Middle frontal gyrus (tissue), 1 donor: ENCODE measurements at regions not wholly inside any gene's neighbourhood (a gene's known extent, or its start where the extent isn't known, plus 50 kb on each side); places are given as distances from the start of the nearest gene placed in this dataset.
A peak's percentile ranks its signal among the peaks of the same experiment; 100 is the strongest.
"Not testable (repeated sequence)": the region's sequence is repeated elsewhere in the genome, so short reads cannot be mapped to it uniquely, and the experiment has no call there.

Source experiments
- DNase-seq: peaks from one replicate; pipeline ENCODE4 v3.0.0-alpha.2; 2015; ENCODE audit warnings: low spot score; ENCODE audit errors: extremely low spot score

GRCh38 chr3:63094642-63095408 lies 183.3 kb upstream of the SYNPR start:
- no peak for DNase-seq

GRCh38 chr3:63096248-63097058 lies 181.7 kb upstream of the SYNPR start:
- DNase-seq: no peak

GRCh38 chr3:63097396-63097795 lies 180.7 kb upstream of the SYNPR start:
- no peak for DNase-seq

- DNase-seq: no peak
Observed at GRCh38 chr3:63116922-63117321, 161.2 kb upstream of the SYNPR start.

GRCh38 chr3:63124090-63124489 lies 154.0 kb upstream of the SYNPR start:
- no peak for DNase-seq

GRCh38 chr3:63126530-63126929 lies 151.6 kb upstream of the SYNPR start:
- no peak for DNase-seq

- no peak for DNase-seq
Observed at GRCh38 chr3:63128380-63128779, 149.7 kb upstream of the SYNPR start.

- no peak for DNase-seq
Observed at GRCh38 chr3:63130625-63131024, 147.5 kb upstream of the SYNPR start.

GRCh38 chr3:63132461-63133250 lies 145.5 kb upstream of the SYNPR start:
- no peak for DNase-seq

- DNase-seq: no peak
Observed at GRCh38 chr3:63135367-63135766, 142.7 kb upstream of the SYNPR start.

GRCh38 chr3:63136249-63136648 lies 141.9 kb upstream of the SYNPR start:
- not testable (repeated sequence) for DNase-seq

- DNase-seq: no peak
Observed at GRCh38 chr3:63142681-63143080, 135.4 kb upstream of the SYNPR start.

GRCh38 chr3:63146154-63146553 lies 132.0 kb upstream of the SYNPR start:
- no peak for DNase-seq

GRCh38 chr3:63150880-63151279 lies 127.2 kb upstream of the SYNPR start:
- DNase-seq: no peak

GRCh38 chr3:63151897-63152296 lies 126.2 kb upstream of the SYNPR start:
- no peak for DNase-seq

- DNase-seq: no peak
Observed at GRCh38 chr3:63159764-63160163, 118.3 kb upstream of the SYNPR start.

- no peak for DNase-seq
Observed at GRCh38 chr3:63167113-63167512, 111.0 kb upstream of the SYNPR start.

GRCh38 chr3:63168179-63168578 lies 109.9 kb upstream of the SYNPR start:
- no peak for DNase-seq

GRCh38 chr3:63179862-63180522 lies 98.1 kb upstream of the SYNPR start:
- no peak for DNase-seq

GRCh38 chr3:63192248-63192647 lies 85.9 kb upstream of the SYNPR start:
- DNase-seq: no peak

GRCh38 chr3:63193647-63194046 lies 84.5 kb upstream of the SYNPR start:
- DNase-seq: peak; percentile 39
